OCI-LY1 (cell line): ENCODE measurements at regions not wholly inside any gene's neighbourhood (a gene's known extent, or its start where the extent isn't known, plus 50 kb on each side); places are given as distances from the start of the nearest gene placed in this dataset.

Experiments
- H2AFZ ChIP-seq: fragments of 200-600 bp; sonication (generic), shearing (Covaris generic); 2 replicates; pipeline ENCODE4 v1.6.0; 2014; ENCODE audit warnings: antibody characterized with exemption, mild to moderate bottlenecking, low read length
- H3F3A ChIP-seq: fragments of 200-600 bp; sonication (generic), shearing (Covaris generic); 2 replicates; pipeline ENCODE4 v1.6.0; 2014; ENCODE audit warnings: mild to moderate bottlenecking, antibody characterized with exemption, low read length, moderate library complexity; ENCODE audit not compliant: insufficient read depth
- H3K27ac ChIP-seq: fragments of 200-600 bp; sonication (generic); 2 replicates; pipeline ENCODE4 v1.5.1; 2014; ENCODE audit warnings: low read length, mixed run types, mild to moderate bottlenecking, low read depth; ENCODE audit not compliant: poor library complexity, severe bottlenecking
- H3K27me3 ChIP-seq: fragments of 200-600 bp; sonication (generic); 2 replicates; pipeline ENCODE4 v1.6.0; 2014; ENCODE audit warnings: antibody characterized with exemption, mild to moderate bottlenecking, low read length, moderate library complexity; ENCODE audit not compliant: insufficient read depth
- H3K36me3 ChIP-seq: fragments of 200-600 bp; sonication (generic); 2 replicates; pipeline ENCODE4 v1.6.1; 2014; ENCODE audit warnings: mild to moderate bottlenecking, antibody characterized with exemption, low read length, moderate library complexity, mixed read lengths; ENCODE audit not compliant: insufficient read depth
- H3K4me1 ChIP-seq: fragments of 200-600 bp; sonication (generic); 2 replicates; pipeline ENCODE4 v1.5.1; 2014; ENCODE audit warnings: mild to moderate bottlenecking, low read length, moderate library complexity; ENCODE audit not compliant: insufficient read depth, severe bottlenecking
- H3K4me2 ChIP-seq: fragments of 200-600 bp; sonication (generic), shearing (Covaris generic); 2 replicates; pipeline ENCODE4 v1.6.1; 2014; ENCODE audit warnings: low read length
- H3K4me3 ChIP-seq: fragments of 200-600 bp; sonication (generic); 2 replicates; pipeline ENCODE4 v1.5.1; 2014; ENCODE audit warnings: low read length, low read depth, mild to moderate bottlenecking, mixed read lengths; ENCODE audit not compliant: poor library complexity, severe bottlenecking
- H3K79me2 ChIP-seq: fragments of 200-600 bp; shearing (Covaris generic); 2 replicates; pipeline ENCODE4 v1.6.1; 2016; ENCODE audit warnings: mixed run types, low read length, mixed read lengths; ENCODE audit not compliant: insufficient read depth
- H3K9ac ChIP-seq: fragments of 200-600 bp; sonication (generic), shearing (Covaris generic); 2 replicates; pipeline ENCODE4 v1.6.1; 2014; ENCODE audit warnings: mild to moderate bottlenecking, low read length, mixed read lengths
- H3K9me2 ChIP-seq: fragments of 200-600 bp; sonication (generic), shearing (Covaris generic); 2 replicates; pipeline ENCODE4 v1.6.1; 2014; ENCODE audit warnings: low read depth, mild to moderate bottlenecking, low read length, mixed read lengths
- H3K9me3 ChIP-seq: fragments of 200-600 bp; shearing (Covaris generic); 2 replicates; pipeline ENCODE4 v1.6.1; 2014; ENCODE audit warnings: low read length, mixed read lengths
- H4K20me1 ChIP-seq: fragments of 200-600 bp; sonication (generic), shearing (Covaris generic); 2 replicates; pipeline ENCODE4 v1.6.0; 2016; ENCODE audit warnings: mild to moderate bottlenecking, low read length; ENCODE audit not compliant: insufficient read depth
- EZH2 ChIP-seq: fragments of 200-600 bp; sonication (generic), shearing (Covaris generic); IDR thresholded peaks from 2 replicates; pipeline ENCODE4 v1.8.0; 2017; ENCODE audit warnings: borderline replicate concordance, mixed run types, mild to moderate bottlenecking, antibody characterized with exemption, low read length, moderate library complexity, mixed read lengths
- TF ChIP-seq, protein P1 (sequence below): fragments of 200-600 bp; sonication (generic), shearing (Covaris generic); IDR thresholded peaks from 2 replicates; pipeline ENCODE4 v1.5.1; 2017; ENCODE audit warnings: mild to moderate bottlenecking, antibody characterized with exemption, low read length, moderate library complexity, mixed read lengths

DNA sequence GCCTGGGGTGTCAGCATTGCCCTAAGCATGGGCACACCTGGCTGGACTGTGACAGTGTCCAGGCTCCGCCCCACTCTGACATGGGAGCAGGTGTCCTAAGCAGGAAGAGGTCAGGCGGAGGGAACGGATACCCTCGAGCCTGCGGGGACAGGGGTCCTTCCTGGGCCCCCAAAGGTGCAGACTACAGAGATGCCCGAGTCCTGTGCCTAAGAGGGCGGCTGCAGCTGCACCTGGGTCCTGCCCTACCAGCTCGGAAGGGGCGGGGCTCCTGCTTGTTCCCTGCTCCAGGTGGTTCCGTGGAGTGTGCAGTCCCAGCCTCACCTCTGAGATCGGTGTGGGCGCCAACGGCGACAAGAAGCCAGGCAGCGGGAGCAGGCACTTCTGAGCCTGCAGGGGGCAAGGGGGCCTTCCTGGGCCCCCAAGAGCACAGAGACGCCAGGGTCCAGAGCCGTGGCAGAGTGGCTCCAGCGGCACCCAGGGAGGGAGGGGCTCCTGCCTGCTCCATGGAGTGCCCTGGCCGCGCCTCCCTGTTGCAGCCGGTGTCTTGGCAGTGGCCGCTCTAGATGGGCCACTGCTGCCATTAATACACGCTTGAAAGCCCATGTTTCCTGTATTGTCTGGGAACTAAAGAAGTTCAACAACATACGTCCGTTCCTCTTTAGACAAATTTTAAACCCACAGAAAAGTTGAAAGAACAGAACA is 64.5 kb upstream of the CACNA2D1 start:
- no peak overlapping the region for H2AFZ ChIP-seq
- no peak overlapping the region for H3K9ac ChIP-seq

DNA sequence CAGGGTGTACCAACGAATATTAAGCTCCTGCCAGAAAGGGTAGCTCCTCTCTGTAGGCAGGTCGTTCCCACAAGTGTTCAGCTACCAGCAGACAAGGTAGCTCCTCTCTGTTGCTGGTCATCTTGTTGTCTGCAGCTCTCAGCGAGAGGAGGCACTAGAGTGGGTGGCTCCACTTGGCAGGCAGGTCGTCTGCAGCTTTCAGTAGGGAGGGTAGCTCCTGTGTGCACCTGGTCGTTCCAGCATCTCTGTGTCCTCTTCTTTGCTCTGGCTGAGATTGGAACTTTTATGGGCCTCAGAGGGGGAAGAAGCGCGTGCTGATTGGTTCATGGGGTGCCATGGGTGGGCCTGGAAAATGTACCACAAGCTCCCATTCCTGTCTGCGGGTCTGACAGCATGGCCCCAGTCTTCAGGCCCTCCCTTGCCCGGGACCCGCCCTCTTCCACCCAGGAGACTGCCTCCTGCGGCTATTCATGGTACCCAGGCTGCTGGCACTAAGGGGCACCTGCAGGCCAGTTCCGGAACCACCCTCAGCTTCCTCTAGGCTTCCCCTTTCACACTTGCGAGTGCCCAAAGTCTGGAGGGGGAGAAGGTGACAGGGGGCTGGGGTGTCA is 63.9 kb upstream of the CACNA2D1 start:
- Histone ChIP-seq H3K4me3 (no peak overlapping the region), H3K9ac (no peak overlapping the region), H3K36me3 (no peaks in the 10 kb centered on the region), H4K20me1 (no peaks in the 10 kb centered on the region), H3K27ac (no peak overlapping the region), H3K4me2 (no peak overlapping the region), H3F3A (no peaks in the 10 kb centered on the region), H3K4me1 (no peaks in the 10 kb centered on the region), H2AFZ (no peak overlapping the region), H3K9me3 (no peaks in the 10 kb centered on the region), H3K79me2 (no peaks in the 10 kb centered on the region), H3K27me3 (no peaks in the 10 kb centered on the region), H3K9me2 (no peaks in the 10 kb centered on the region)
- no peak for TF ChIP-seq EZH2
- TF ChIP-seq, protein P1, sequence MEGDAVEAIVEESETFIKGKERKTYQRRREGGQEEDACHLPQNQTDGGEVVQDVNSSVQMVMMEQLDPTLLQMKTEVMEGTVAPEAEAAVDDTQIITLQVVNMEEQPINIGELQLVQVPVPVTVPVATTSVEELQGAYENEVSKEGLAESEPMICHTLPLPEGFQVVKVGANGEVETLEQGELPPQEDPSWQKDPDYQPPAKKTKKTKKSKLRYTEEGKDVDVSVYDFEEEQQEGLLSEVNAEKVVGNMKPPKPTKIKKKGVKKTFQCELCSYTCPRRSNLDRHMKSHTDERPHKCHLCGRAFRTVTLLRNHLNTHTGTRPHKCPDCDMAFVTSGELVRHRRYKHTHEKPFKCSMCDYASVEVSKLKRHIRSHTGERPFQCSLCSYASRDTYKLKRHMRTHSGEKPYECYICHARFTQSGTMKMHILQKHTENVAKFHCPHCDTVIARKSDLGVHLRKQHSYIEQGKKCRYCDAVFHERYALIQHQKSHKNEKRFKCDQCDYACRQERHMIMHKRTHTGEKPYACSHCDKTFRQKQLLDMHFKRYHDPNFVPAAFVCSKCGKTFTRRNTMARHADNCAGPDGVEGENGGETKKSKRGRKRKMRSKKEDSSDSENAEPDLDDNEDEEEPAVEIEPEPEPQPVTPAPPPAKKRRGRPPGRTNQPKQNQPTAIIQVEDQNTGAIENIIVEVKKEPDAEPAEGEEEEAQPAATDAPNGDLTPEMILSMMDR: no peak

More for the DNA sequence above, 64.5 kb upstream of the CACNA2D1 start:
- TF ChIP-seq, protein P1: no peak
- no peak for TF ChIP-seq EZH2
- H3K27me3 ChIP-seq: no peaks in the 10 kb centered on the region
- H3K9me3 ChIP-seq: no peaks in the 10 kb centered on the region
- no peaks in the 10 kb centered on the region for H3K4me1 ChIP-seq
- no peaks in the 10 kb centered on the region for H3F3A ChIP-seq
- no peak overlapping the region for H3K27ac ChIP-seq
- no peaks in the 10 kb centered on the region for H3K36me3 ChIP-seq
- H3K4me3 ChIP-seq: no peak overlapping the region
- no peak overlapping the region for H3K4me2 ChIP-seq
- no peaks in the 10 kb centered on the region for H4K20me1 ChIP-seq
- no peaks in the 10 kb centered on the region for H3K79me2 ChIP-seq
- no peaks in the 10 kb centered on the region for H3K9me2 ChIP-seq

DNA sequence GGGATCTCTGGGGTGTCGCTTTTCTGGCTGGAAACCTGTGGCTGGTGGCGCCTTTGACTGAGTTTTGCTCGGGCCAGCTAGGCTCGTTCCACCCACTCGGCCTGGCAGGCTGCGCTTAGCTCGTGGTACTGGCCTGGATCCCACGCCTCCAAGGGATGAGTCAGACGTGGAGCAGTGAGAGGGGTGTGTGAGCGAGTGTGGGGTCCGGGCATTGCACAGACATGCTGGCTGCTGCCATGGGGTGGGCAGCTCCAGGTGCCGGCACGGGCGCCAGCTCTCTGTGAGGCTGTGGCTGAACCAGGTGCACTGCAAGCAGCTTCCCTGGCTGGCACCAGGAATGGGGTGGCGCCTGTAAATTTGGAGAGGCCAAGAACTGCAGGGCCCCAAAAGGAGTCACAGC is 63.1 kb upstream of the CACNA2D1 start:
- H4K20me1 ChIP-seq: no peaks in the 10 kb centered on the region
- H3K27ac ChIP-seq: no peak overlapping the region
- TF ChIP-seq EZH2: no peak
- TF ChIP-seq, protein P1: no peak
- H3K9me2 ChIP-seq: no peaks in the 10 kb centered on the region
- no peaks in the 10 kb centered on the region for H3F3A ChIP-seq
- H3K4me2 ChIP-seq: no peak overlapping the region
- H3K27me3 ChIP-seq: no peaks in the 10 kb centered on the region
- no peaks in the 10 kb centered on the region for H3K9me3 ChIP-seq
- no peaks in the 10 kb centered on the region for H3K79me2 ChIP-seq
- no peaks in the 10 kb centered on the region for H3K36me3 ChIP-seq
- H3K4me3 ChIP-seq: no peak overlapping the region
- H3K9ac ChIP-seq: no peak overlapping the region
- H2AFZ ChIP-seq: no peak overlapping the region
- H3K4me1 ChIP-seq: no peaks in the 10 kb centered on the region
